Endothelial cell of umbilical vein (primary cell): ENCODE measurements at regions not wholly inside any gene's neighbourhood (a gene's known extent, or its start where the extent isn't known, plus 50 kb on each side); places are given as distances from the start of the nearest gene placed in this dataset.
"Not testable (repeated sequence)": the region's sequence is repeated elsewhere in the genome, so short reads cannot be mapped to it uniquely, and the experiment has no call there.

Source experiments
- BruUV-seq: library from RNA; stranded (reverse); fragments of 400-500 nt; replicated peaks from 2 replicates; lab custom pipeline; 2021; lab: Mats Ljungman, UMichigan
- CTCF ChIA-PET: fragments of 300-600, 350-600 bp; sonication (Branson Sonifier 250); formaldehyde crosslinking; loops from one replicate; lab custom pipeline; 2021; ENCODE audit warnings: antibody characterized with exemption, inconsistent platforms; lab: Charles Lee
- POLR2A ChIA-PET: fragments of 300-600, 350-600 bp; sonication (Branson Sonifier 250); formaldehyde crosslinking; loops from one replicate; lab custom pipeline; 2021; ENCODE audit warnings: antibody characterized with exemption, inconsistent platforms; lab: Charles Lee
- DNase-seq: peaks from one replicate; pipeline ENCODE4 v3.0.0-alpha.2; 2011; ENCODE audit warnings: low read depth, low spot score
- FAIRE-seq: peaks from 2 replicates; lab custom pipeline; 2011; peaks lifted over from hg19 to GRCh38; lab: Jason Lieb, UNC
- H2AFZ ChIP-seq: 2 replicates; pipeline ENCODE4 v1.6.0; 2012; ENCODE audit warnings: low read depth, low read length, control low read depth, inconsistent platforms
- H3K27ac ChIP-seq: 2 replicates; pipeline ENCODE4 v1.5.1; 2011; ENCODE audit warnings: low read depth, mild to moderate bottlenecking, control low read depth, low read length, moderate library complexity; ENCODE audit not compliant: insufficient read depth
- H3K27me3 ChIP-seq, 2 experiments: 2 replicates each; pipeline versions ENCODE4 v1.6.0 to v1.6.1; 2011; ENCODE audit warnings: low read length in 2 of 2, mixed read lengths in 1 of 2; ENCODE audit not compliant: control insufficient read depth in 2 of 2, insufficient read depth in 2 of 2
- H3K36me3 ChIP-seq, 2 experiments: 2 replicates in 1 of 2; 3 replicates in 1 of 2; pipeline ENCODE4 v1.5.1; 2011; ENCODE audit warnings: low read length in 2 of 2, mild to moderate bottlenecking in 1 of 2, moderate library complexity in 1 of 2; ENCODE audit not compliant: control insufficient read depth in 2 of 2, insufficient read depth in 2 of 2; ENCODE audit errors: extremely low read depth in 1 of 2
- H3K4me1 ChIP-seq: 3 replicates; pipeline ENCODE4 v1.5.1; 2011; ENCODE audit warnings: mild to moderate bottlenecking, low read length; ENCODE audit not compliant: control insufficient read depth, insufficient read depth; ENCODE audit errors: extremely low read depth
- H3K4me2 ChIP-seq: 2 replicates; pipeline ENCODE4 v1.6.1; 2011; ENCODE audit warnings: low read length, control low read depth, mixed read lengths; ENCODE audit not compliant: insufficient read depth
- H3K4me3 ChIP-seq, 3 experiments: fragments of 200-600 bp in 1 of 3; sonication (generic), shearing (Covaris generic) in 1 of 3; replicated peaks in 1 of 3; 2 replicates each; pipeline ENCODE4 v1.5.1; 2011 to 2016; ENCODE audit warnings: control low read depth in 3 of 3, low read length in 3 of 3, mild to moderate bottlenecking in 2 of 3, inconsistent platforms in 1 of 3, low read depth in 1 of 3, moderate library complexity in 1 of 3; ENCODE audit not compliant: insufficient read depth in 1 of 3
- H3K79me2 ChIP-seq: 2 replicates; pipeline ENCODE4 v1.6.0; 2012; ENCODE audit warnings: low read length, inconsistent platforms; ENCODE audit not compliant: control insufficient read depth, insufficient read depth
- H3K9ac ChIP-seq: replicated peaks from 2 replicates; pipeline ENCODE3; 2011; ENCODE audit warnings: low read length, control low read depth; ENCODE audit not compliant: insufficient read depth; ENCODE audit errors: extremely low read depth
- H3K9me1 ChIP-seq: replicated peaks from 3 replicates; pipeline ENCODE4 v1.6.0; 2011; ENCODE audit warnings: mild to moderate bottlenecking, low read length; ENCODE audit not compliant: control insufficient read depth, insufficient read depth; ENCODE audit errors: extremely low read depth
- H3K9me3 ChIP-seq: replicated peaks from 2 replicates; pipeline ENCODE4 v1.5.1; 2012; ENCODE audit warnings: low read length, inconsistent platforms; ENCODE audit not compliant: control insufficient read depth, insufficient read depth
- H4K20me1 ChIP-seq: replicated peaks from 2 replicates; pipeline ENCODE3; 2011; ENCODE audit warnings: mild to moderate bottlenecking, low read length; ENCODE audit not compliant: control insufficient read depth, insufficient read depth; ENCODE audit errors: extremely low read depth
- CTCF ChIP-seq, 2 donors: IDR thresholded peaks; 1 replicate in 1 of 2; 2 replicates in 1 of 2; pipeline ENCODE4 v1.5.1; 2011; ENCODE audit warnings: low read length in 2 of 2, mild to moderate bottlenecking in 2 of 2, moderate library complexity in 2 of 2, control low read depth in 1 of 2, inconsistent platforms in 1 of 2, low read depth in 1 of 2; ENCODE audit not compliant: insufficient read depth in 1 of 2; ENCODE audit errors: extremely low read depth in 1 of 2
- EZH2 ChIP-seq: IDR thresholded peaks from 2 replicates; pipeline ENCODE4 v1.6.1; 2012; ENCODE audit warnings: borderline replicate concordance, low read depth, mild to moderate bottlenecking, moderate library complexity, low read length, inconsistent platforms; ENCODE audit not compliant: severe bottlenecking
- FOS ChIP-seq: IDR thresholded peaks from 2 replicates; pipeline ENCODE4 v1.6.1; 2011; ENCODE audit warnings: mild to moderate bottlenecking, low read length, moderate library complexity, borderline replicate concordance; ENCODE audit not compliant: insufficient read depth
- GATA2 ChIP-seq: IDR thresholded peaks from 2 replicates; pipeline ENCODE4 v1.7.0; 2011; ENCODE audit warnings: low read depth, mild to moderate bottlenecking, moderate library complexity, mixed read lengths, low read length; ENCODE audit not compliant: insufficient read length, insufficient read depth
- JUN ChIP-seq: IDR thresholded peaks from 2 replicates; pipeline ENCODE4 v1.6.1; 2011; ENCODE audit warnings: borderline replicate concordance, low read depth; ENCODE audit not compliant: insufficient read length, insufficient read depth
- MAX ChIP-seq: IDR thresholded peaks from 2 replicates; pipeline ENCODE4 v1.6.1; 2011; ENCODE audit not compliant: insufficient read depth, insufficient read length
- MYC ChIP-seq: IDR thresholded peaks from one replicate; pipeline ENCODE4 v1.6.1; 2011; ENCODE audit warnings: mild to moderate bottlenecking, low read depth, low read length
- POLR2A ChIP-seq: IDR thresholded peaks from 2 replicates; pipeline ENCODE4 v1.6.1; 2012; ENCODE audit warnings: low read depth, mild to moderate bottlenecking, control low read depth, low read length
- POLR2AphosphoS5 ChIP-seq: IDR thresholded peaks from 2 replicates; pipeline ENCODE4 v1.6.1; 2012; ENCODE audit warnings: low read depth, mild to moderate bottlenecking, control low read depth, low read length, moderate library complexity; ENCODE audit not compliant: insufficient read depth
- dilution Hi-C: fragments of 300-500 bp; cut with MboI; formaldehyde crosslinking; loops from one replicate; pipeline ENCODE4 v1.15.0; 2019; ENCODE audit warnings: low sequenced_read_pairs; ENCODE audit not compliant: extremely low pct_ligation_motif_present
- intact Hi-C: fragments of 100-400 bp; cut with micrococcal nuclease; formaldehyde crosslinking; loops from one replicate; pipeline ENCODE4 v1.10.0; 2022

- H2AFZ ChIP-seq: no peak overlapping the region
- no peaks in the 10 kb centered on the region for H3K36me3 ChIP-seq
- no peaks in the 10 kb centered on the region for H3K4me1 ChIP-seq
- no peak overlapping the region for H3K27ac ChIP-seq
- ChIA-PET CTCF (no interaction called here), POLR2A (no interaction called here)
- H3K4me3 ChIP-seq: no peak overlapping the region
- DNase-seq (no peak), FAIRE-seq (no peak)
- H3K9me3 ChIP-seq: no peaks in the 10 kb centered on the region
- H4K20me1 ChIP-seq: no peaks in the 10 kb centered on the region
- dilution Hi-C loops (no loop called here), intact Hi-C loops (no loop called here)
- H3K4me2 ChIP-seq: no peak overlapping the region
- no TSS peak for BruUV-seq
- H3K27me3 ChIP-seq: no peaks in the 10 kb centered on the region
- no peak for TF ChIP-seq POLR2A
- no peak for TF ChIP-seq JUN
- no peaks in the 10 kb centered on the region for H3K9me1 ChIP-seq
- H3K79me2 ChIP-seq: no peaks in the 10 kb centered on the region
- H3K9ac ChIP-seq: no peak overlapping the region
Observed at GRCh38 chr15:54790693-54791092, 406.0 kb downstream of the RSL24D1 start.

GRCh38 chr15:54789376-54789775, 407.4 kb downstream of the RSL24D1 start:
- Histone ChIP-seq H3K36me3 (no peaks in the 10 kb centered on the region), H3K27me3 (no peaks in the 10 kb centered on the region), H3K4me2 (no peak overlapping the region), H3K9me3 (no peaks in the 10 kb centered on the region), H3K27ac (no peak overlapping the region), H3K9ac (no peak overlapping the region), H3K4me1 (no peaks in the 10 kb centered on the region), H3K79me2 (no peaks in the 10 kb centered on the region), H4K20me1 (no peaks in the 10 kb centered on the region), H3K4me3 (no peak overlapping the region), H2AFZ (no peak overlapping the region), H3K9me1 (no peaks in the 10 kb centered on the region)
- intact Hi-C loops (no loop called here), dilution Hi-C loops (no loop called here)
- DNase-seq: no peak
- no peak for FAIRE-seq
- CTCF ChIA-PET: no interaction called here
- BruUV-seq: no TSS peak
- TF ChIP-seq GATA2: no peak
- TF ChIP-seq POLR2AphosphoS5: no peak
- TF ChIP-seq CTCF (IDR thresholded peaks at IDR 0.05; ENCODE audit: extremely low read depth in 1 of 2, insufficient read depth in 1 of 2, low read depth in 1 of 2, low read length in 2 of 2): no peak
- TF ChIP-seq FOS: no peak
- TF ChIP-seq EZH2: no peak
- no peak for TF ChIP-seq MAX
- no peak for TF ChIP-seq MYC
- TF ChIP-seq POLR2A: no peak
- no peak for TF ChIP-seq JUN
- POLR2A ChIA-PET: no interaction called here

- H3K4me2 ChIP-seq, H3K27me3 ChIP-seq, BruUV-seq, H3K9ac ChIP-seq, dilution Hi-C loops, H3K4me3 ChIP-seq, H3K79me2 ChIP-seq, H3K36me3 ChIP-seq, DNase-seq, H3K9me3 ChIP-seq, FAIRE-seq, H3K27ac ChIP-seq, CTCF ChIA-PET, POLR2A ChIA-PET, H3K4me1 ChIP-seq, intact Hi-C loops, H4K20me1 ChIP-seq, H3K9me1 ChIP-seq, H2AFZ ChIP-seq: not testable (repeated sequence)
Observed at GRCh38 chr15:54781220-54781619, 415.5 kb downstream of the RSL24D1 start.
